ENCODE measurements at regions not wholly inside any gene's neighbourhood (a gene's known extent, or its start where the extent isn't known, plus 50 kb on each side); places are given as distances from the start of the nearest gene placed in this dataset.

- Histone ChIP-seq H3K4me2 (no peak overlapping the region), H3K4me3 (no peak overlapping the region), H3K27me3 (no peaks in the 10 kb centered on the region), H3K36me3 (replicated peaks; ENCODE audit: insufficient read depth, low read depth) (no peaks in the 10 kb centered on the region), H3K27ac (no peak overlapping the region), H3K79me2 (no peaks in the 10 kb centered on the region), H3K4me1 (ENCODE audit: insufficient read depth) (peaks cover 7% of the 10 kb centered on the region), H3K9me2 (replicated peaks; ENCODE audit: insufficient read depth) (no peaks in the 10 kb centered on the region), H4K20me1 (ENCODE audit: insufficient read depth, poor library complexity, severe bottlenecking) (no peaks in the 10 kb centered on the region), H2AFZ (no peak overlapping the region), H3K9me3 (ENCODE audit: low read depth) (no peaks in the 10 kb centered on the region)
- 99% methylated on average over 4 of the region's 4 CpGs for WGBS (ENCODE audit: low lambda C conversion rate, missing lambda C conversion rate)
- DNase-seq (ENCODE audit: low spot score), result no peak
- TF ChIP-seq CTCF (IDR thresholded peaks at IDR 0.05; ENCODE audit: poor library complexity) (no peak), EZH2 (IDR thresholded peaks at IDR 0.05; ENCODE audit: borderline replicate concordance) (no peak), EZH2phosphoT487 (IDR thresholded peaks at IDR 0.05; ENCODE audit: low read depth, severe bottlenecking, unreplicated experiment) (no peak)
Observed at GRCh38 chr10:128571071-128571470, 444.8 kb upstream of the MKI67 start.

GRCh38 chr10:128571745-128572144 is 445.5 kb upstream of the MKI67 start:
- Histone ChIP-seq H3K4me2 (no peak overlapping the region), H3K79me2 (no peaks in the 10 kb centered on the region), H3K9me2 (replicated peaks; ENCODE audit: insufficient read depth) (no peaks in the 10 kb centered on the region), H3K36me3 (replicated peaks; ENCODE audit: insufficient read depth, low read depth) (no peaks in the 10 kb centered on the region), H2AFZ (no peak overlapping the region), H3K9me3 (ENCODE audit: low read depth) (no peaks in the 10 kb centered on the region), H3K27ac (no peak overlapping the region), H4K20me1 (ENCODE audit: insufficient read depth, poor library complexity, severe bottlenecking) (no peaks in the 10 kb centered on the region), H3K4me1 (ENCODE audit: insufficient read depth) (peaks cover 7% of the 10 kb centered on the region), H3K27me3 (no peaks in the 10 kb centered on the region), H3K4me3 (no peak overlapping the region)
- DNase-seq (ENCODE audit: low spot score), result no peak
- 35% methylated on average over 3 of the region's 3 CpGs for WGBS (ENCODE audit: low lambda C conversion rate, missing lambda C conversion rate)
- TF ChIP-seq EZH2 (IDR thresholded peaks at IDR 0.05; ENCODE audit: borderline replicate concordance), result no peak

- Histone ChIP-seq H3K9me3 (ENCODE audit: low read depth) (no peaks in the 10 kb centered on the region), H3K36me3 (replicated peaks; ENCODE audit: insufficient read depth, low read depth) (no peaks in the 10 kb centered on the region), H3K79me2 (no peaks in the 10 kb centered on the region), H2AFZ (no peak overlapping the region), H3K9me2 (replicated peaks; ENCODE audit: insufficient read depth) (no peaks in the 10 kb centered on the region), H3K27me3 (no peaks in the 10 kb centered on the region), H4K20me1 (ENCODE audit: insufficient read depth, poor library complexity, severe bottlenecking) (no peaks in the 10 kb centered on the region), H3K4me3 (no peak overlapping the region), H3K4me2 (no peak overlapping the region), H3K27ac (no peak overlapping the region), H3K4me1 (ENCODE audit: insufficient read depth) (peaks cover 7% of the 10 kb centered on the region)
- WGBS (ENCODE audit: low lambda C conversion rate, missing lambda C conversion rate), result 82% methylated on average over 7 of the region's 7 CpGs
- no peak for DNase-seq (ENCODE audit: low spot score)
- TF ChIP-seq EZH2phosphoT487 (IDR thresholded peaks at IDR 0.05; ENCODE audit: low read depth, severe bottlenecking, unreplicated experiment) (no peak), CTCF (IDR thresholded peaks at IDR 0.05; ENCODE audit: poor library complexity) (no peak), EZH2 (IDR thresholded peaks at IDR 0.05; ENCODE audit: borderline replicate concordance) (no peak)
Observed at GRCh38 chr10:128572696-128573095, 446.5 kb upstream of the MKI67 start.

GRCh38 chr10:128573281-128573845 is 447.1 kb upstream of the MKI67 start:
- Histone ChIP-seq H4K20me1 (ENCODE audit: insufficient read depth, poor library complexity, severe bottlenecking) (no peaks in the 10 kb centered on the region), H3K36me3 (replicated peaks; ENCODE audit: insufficient read depth, low read depth) (no peaks in the 10 kb centered on the region), H2AFZ (no peak overlapping the region), H3K79me2 (no peaks in the 10 kb centered on the region), H3K4me3 (no peak overlapping the region), H3K4me1 (ENCODE audit: insufficient read depth) (peaks cover 7% of the 10 kb centered on the region), H3K27me3 (no peaks in the 10 kb centered on the region), H3K4me2 (no peak overlapping the region), H3K9me2 (replicated peaks; ENCODE audit: insufficient read depth) (no peaks in the 10 kb centered on the region), H3K27ac (no peak overlapping the region), H3K9me3 (ENCODE audit: low read depth) (no peaks in the 10 kb centered on the region)
- WGBS (ENCODE audit: low lambda C conversion rate, missing lambda C conversion rate), result 77% methylated on average over 15 of the region's 15 CpGs
- no peak for TF ChIP-seq EZH2 (IDR thresholded peaks at IDR 0.05; ENCODE audit: borderline replicate concordance)
- TF ChIP-seq CTCF (IDR thresholded peaks at IDR 0.05; ENCODE audit: poor library complexity), result no peak
- TF ChIP-seq EZH2phosphoT487 (IDR thresholded peaks at IDR 0.05; ENCODE audit: low read depth, severe bottlenecking, unreplicated experiment), result no peak
- no peak for DNase-seq (ENCODE audit: low spot score)
